K562 (cell line): ENCODE measurements at regions not wholly inside any gene's neighbourhood (a gene's known extent, or its start where the extent isn't known, plus 50 kb on each side); places are given as distances from the start of the nearest gene placed in this dataset.

ENCODE experiments used
- ATAC-seq: fragments of 200-7000 bp; cut with Tn5 transposase; 3 replicates; pipeline ENCODE4 v1.9.1; 2020; ENCODE audit warnings: moderate library complexity
- BruUV-seq: library from RNA; stranded (reverse); fragments of 400-500 nt; replicated peaks from 2 replicates; lab custom pipeline; 2021; lab: Mats Ljungman, UMichigan
- CTCF ChIA-PET: fragments of 300-600 bp; formaldehyde crosslinking; extraction: SDS; loops from one replicate; lab custom pipeline; 2021; ENCODE audit warnings: low intra/inter-chr PET ratio; lab: Yijun Ruan, JAX
- POLR2A ChIA-PET: fragments of 300-600, 350-650 bp; sonication (Branson Sonifier 250); formaldehyde crosslinking; extraction: SDS; loops from one replicate; lab custom pipeline; 2021; ENCODE audit warnings: antibody characterized with exemption, inconsistent platforms; lab: Yijun Ruan, JAX
- DNase-seq, 4 experiments: peaks; one replicate each; pipeline versions ENCODE4 v3.0.0 to v3.0.0-alpha.2; 2011 to 2018; ENCODE audit warnings: low spot score in 3 of 4, mixed read lengths in 3 of 4; ENCODE audit errors: extremely low read depth in 1 of 4
- FAIRE-seq: peaks from 2 replicates; lab custom pipeline; 2011; peaks lifted over from hg19 to GRCh38; lab: Jason Lieb, UNC
- H2AFZ ChIP-seq: 2 replicates; pipeline ENCODE4 v1.6.0; 2011; ENCODE audit warnings: low read depth, low read length, control low read depth, inconsistent platforms
- H3K27ac ChIP-seq: fragments of 200-600 bp; 3 replicates; pipeline ENCODE4 v1.8.0; 2011; ENCODE audit warnings: low read depth, mild to moderate bottlenecking, control low read depth, inconsistent platforms, low read length, moderate library complexity, mixed read lengths; ENCODE audit errors: extremely low read depth
- H3K27me3 ChIP-seq, 2 experiments: fragments of 300-600 bp in 1 of 2; 2 replicates in 1 of 2; 3 replicates in 1 of 2; pipeline versions ENCODE4 v1.6.0 to v1.8.0; 2011; ENCODE audit warnings: inconsistent platforms in 2 of 2, low read length in 2 of 2, mild to moderate bottlenecking in 1 of 2, mixed read lengths in 1 of 2, moderate library complexity in 1 of 2; ENCODE audit not compliant: control insufficient read depth in 2 of 2, insufficient read depth in 2 of 2
- H3K36me3 ChIP-seq: fragments of 300-600 bp; 3 replicates; pipeline ENCODE4 v1.8.0; 2011; ENCODE audit warnings: mild to moderate bottlenecking, low read length, inconsistent platforms; ENCODE audit not compliant: control insufficient read depth, insufficient read depth
- H3K4me1 ChIP-seq, 2 experiments: fragments of 200-600 bp in 1 of 2; replicated peaks in 1 of 2; 2 replicates in 1 of 2; 3 replicates in 1 of 2; pipeline versions ENCODE4 v1.5.1 to v1.8.0; 2011; ENCODE audit warnings: inconsistent platforms in 2 of 2, low read length in 2 of 2, mild to moderate bottlenecking in 1 of 2, mixed read lengths in 1 of 2, moderate library complexity in 1 of 2; ENCODE audit not compliant: control insufficient read depth in 2 of 2, insufficient read depth in 2 of 2
- H3K4me2 ChIP-seq: 2 replicates; pipeline ENCODE4 v1.6.1; 2011; ENCODE audit warnings: low read length, control low read depth, inconsistent platforms, mixed read lengths; ENCODE audit not compliant: insufficient read depth
- H3K4me3 ChIP-seq: fragments of 200-600 bp; sonication (generic), shearing (Covaris generic); 2 replicates; pipeline ENCODE4 v1.5.1; 2016; ENCODE audit warnings: control low read depth, inconsistent platforms
- H3K79me2 ChIP-seq: fragments of 200-600 bp; 3 replicates; pipeline ENCODE4 v1.8.0; 2011; ENCODE audit warnings: low read length, inconsistent platforms; ENCODE audit not compliant: control insufficient read depth, insufficient read depth
- H3K9ac ChIP-seq, 2 experiments: 2 replicates each; pipeline versions ENCODE4 v1.6.0 to v1.6.1; 2011; ENCODE audit warnings: low read depth in 2 of 2, low read length in 2 of 2, control low read depth in 1 of 2, inconsistent platforms in 1 of 2, mild to moderate bottlenecking in 1 of 2, mixed read lengths in 1 of 2; ENCODE audit not compliant: insufficient read depth in 1 of 2
- H3K9me1 ChIP-seq: one replicate; pipeline ENCODE4 v1.6.0; 2011; ENCODE audit warnings: inconsistent platforms, mild to moderate bottlenecking, low read length, moderate library complexity; ENCODE audit not compliant: control insufficient read depth, insufficient read depth
- H3K9me3 ChIP-seq: replicated peaks from 2 replicates; pipeline ENCODE4 v1.5.1; 2011; ENCODE audit warnings: low read depth, low read length, inconsistent platforms; ENCODE audit not compliant: control insufficient read depth, insufficient read depth
- H4K20me1 ChIP-seq: replicated peaks from 2 replicates; pipeline ENCODE4 v1.6.1; 2011; ENCODE audit warnings: low read length, inconsistent platforms, mixed read lengths; ENCODE audit not compliant: control insufficient read depth, insufficient read depth
- DEAF1 ChIP-seq: fragments of 450-650 bp; formaldehyde crosslinking; IDR thresholded peaks from 2 replicates; pipeline ENCODE4 v1.4.0; 2020; ENCODE audit warnings: mild to moderate bottlenecking, moderate library complexity
- MEF2A ChIP-seq: IDR thresholded peaks from 2 replicates; pipeline ENCODE4 v1.6.1; 2011; ENCODE audit warnings: low read depth, mild to moderate bottlenecking, low read length, moderate library complexity; ENCODE audit not compliant: control insufficient read depth
- THRB ChIP-seq: fragments of 450-650 bp; formaldehyde crosslinking; conservative IDR thresholded peaks from 2 replicates; pipeline ENCODE4 v1.4.0; 2022; ENCODE audit warnings: mild to moderate bottlenecking, missing genetic modification characterization
- ZBTB8A ChIP-seq: fragments of 450-650 bp; IDR thresholded peaks from 2 replicates; pipeline ENCODE4 v1.6.1; 2018; ENCODE audit warnings: mild to moderate bottlenecking, moderate library complexity; ENCODE audit not compliant: partially characterized antibody
- WGBS: fragments of 100-300 bp; shearing (Covaris generic); methylation state at CpG from one replicate; pipeline ENCODE4 v1.1.6; 2016; ENCODE audit warnings: low coverage, mixed read lengths; ENCODE audit not compliant: insufficient coverage; ENCODE audit errors: missing lambda C conversion rate; 5-methylcytosine and 5-hydroxymethylcytosine counted together
- in situ Hi-C: fragments of 300-500 bp; cut with MboI; formaldehyde crosslinking; loops from 4 replicates; pipeline ENCODE4 v1.15.0; 2018; ENCODE audit warnings: inconsistent platforms, mixed read lengths
- intact Hi-C: fragments of 100-400 bp; cut with micrococcal nuclease; formaldehyde crosslinking; loops from 2 replicates; pipeline ENCODE4 v1.14.2; 2022

- in situ Hi-C loops = no loop called here
- H3K27me3 ChIP-seq = peaks cover 62 to 100% of the 10 kb centered on the region in 2 experiments
- H3K36me3 ChIP-seq = no peaks in the 10 kb centered on the region
- H3K4me3 ChIP-seq = no peak overlapping the region
- POLR2A ChIA-PET = interaction anchor here (0.6 to 1.4 kb wide), 2 partner anchors 8 to 14 kb away, joined by 3 read pairs; no protein-coding TSS in a partner anchor
- FAIRE-seq (no peak), ATAC-seq (no peak), DNase-seq (no peak)
- no peaks in the 10 kb centered on the region for H3K9me1 ChIP-seq
- no peak overlapping the region for H3K4me2 ChIP-seq
- TF ChIP-seq DEAF1 (CRISPR knock-in tag) = no peak
- TF ChIP-seq ZBTB8A = no peak
- no peak for TF ChIP-seq THRB
- no peak for TF ChIP-seq MEF2A
- no peak overlapping the region for H3K9ac ChIP-seq
- intact Hi-C loops = no loop called here
- BruUV-seq = no TSS peak
- peaks cover 9% of the 10 kb centered on the region for H4K20me1 ChIP-seq
- no peak overlapping the region for H2AFZ ChIP-seq
- H3K27ac ChIP-seq = no peak overlapping the region
- H3K4me1 ChIP-seq = peaks cover 0 to 6% of the 10 kb centered on the region in 2 experiments; a peak in 1 of 5 replicates
- CTCF ChIA-PET = interaction anchor here (0.7 kb wide), 1 partner anchor 148 kb away, joined by 3 read pairs; no protein-coding TSS in a partner anchor
- H3K9me3 ChIP-seq = no peaks in the 10 kb centered on the region
- WGBS = 0% methylated on average over 7 of the region's 7 CpGs
- H3K79me2 ChIP-seq = no peaks in the 10 kb centered on the region
These were observed 111.9 kb upstream of the WNT4 start for GRCh38 chr1:22254756-22255155.
